ENCODE measurements at regions not wholly inside any gene's neighbourhood (a gene's known extent, or its start where the extent isn't known, plus 50 kb on each side); places are given as distances from the start of the nearest gene placed in this dataset.

DNA sequence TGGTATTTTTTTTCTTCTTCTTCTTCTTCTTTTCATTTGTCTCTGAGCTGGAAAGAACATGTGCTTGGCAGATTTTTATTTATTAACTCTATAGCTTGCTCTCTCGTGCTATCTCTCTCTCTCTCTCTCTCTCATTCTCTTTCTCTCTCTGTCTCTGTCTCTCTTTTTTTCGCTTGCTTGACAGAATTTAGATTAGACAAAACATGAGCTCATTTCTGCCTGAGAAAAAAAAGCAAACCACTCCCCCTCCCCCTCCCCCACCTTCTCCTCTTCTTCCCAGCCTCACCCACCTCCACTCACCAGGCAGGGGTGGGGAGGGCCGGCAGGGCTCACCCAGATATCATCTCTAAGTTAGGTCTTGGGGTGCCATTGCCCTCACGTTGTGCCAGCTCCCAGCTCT, 81.5 kb downstream of the PJA1 start:
- no peak overlapping the region for H3K27ac ChIP-seq (ENCODE audit: low read depth, low read length)
- no peaks in the 10 kb centered on the region for H3K9me3 ChIP-seq (ENCODE audit: control insufficient read depth, insufficient read depth, low read length)
- H3K27me3 ChIP-seq (ENCODE audit: control insufficient read depth, insufficient read depth, low read length), result peaks cover 5% of the 10 kb centered on the region
- CTCF ChIA-PET, result interaction anchor here (0.6 to 0.8 kb wide), 3 partner anchors 12 to 174 kb away, joined by 3 to 4 read pairs (median 3); no protein-coding TSS in a partner anchor
- POLR2A ChIA-PET, result no interaction called here
- no peak overlapping the region for H3K4me3 ChIP-seq (ENCODE audit: low read depth, low read length)
- DNase-seq (ENCODE audit: low read depth, low spot score), result no peak
- TF ChIP-seq, protein P1, sequence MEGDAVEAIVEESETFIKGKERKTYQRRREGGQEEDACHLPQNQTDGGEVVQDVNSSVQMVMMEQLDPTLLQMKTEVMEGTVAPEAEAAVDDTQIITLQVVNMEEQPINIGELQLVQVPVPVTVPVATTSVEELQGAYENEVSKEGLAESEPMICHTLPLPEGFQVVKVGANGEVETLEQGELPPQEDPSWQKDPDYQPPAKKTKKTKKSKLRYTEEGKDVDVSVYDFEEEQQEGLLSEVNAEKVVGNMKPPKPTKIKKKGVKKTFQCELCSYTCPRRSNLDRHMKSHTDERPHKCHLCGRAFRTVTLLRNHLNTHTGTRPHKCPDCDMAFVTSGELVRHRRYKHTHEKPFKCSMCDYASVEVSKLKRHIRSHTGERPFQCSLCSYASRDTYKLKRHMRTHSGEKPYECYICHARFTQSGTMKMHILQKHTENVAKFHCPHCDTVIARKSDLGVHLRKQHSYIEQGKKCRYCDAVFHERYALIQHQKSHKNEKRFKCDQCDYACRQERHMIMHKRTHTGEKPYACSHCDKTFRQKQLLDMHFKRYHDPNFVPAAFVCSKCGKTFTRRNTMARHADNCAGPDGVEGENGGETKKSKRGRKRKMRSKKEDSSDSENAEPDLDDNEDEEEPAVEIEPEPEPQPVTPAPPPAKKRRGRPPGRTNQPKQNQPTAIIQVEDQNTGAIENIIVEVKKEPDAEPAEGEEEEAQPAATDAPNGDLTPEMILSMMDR (IDR thresholded peaks at IDR 0.05; ENCODE audit: low read depth, low read length), result no peak

- TF ChIP-seq, protein P1 (IDR thresholded peaks at IDR 0.05; ENCODE audit: low read depth, low read length), result no peak
- ChIA-PET CTCF (interaction anchor here (0.6 to 0.8 kb wide), 3 partner anchors 13 to 173 kb away, joined by 3 to 4 read pairs (median 3); no protein-coding TSS in a partner anchor), POLR2A (no interaction called here)
- H3K27ac ChIP-seq (ENCODE audit: low read depth, low read length), result no peak overlapping the region
- H3K4me3 ChIP-seq (ENCODE audit: low read depth, low read length), result no peak overlapping the region
- peaks cover 5% of the 10 kb centered on the region for H3K27me3 ChIP-seq (ENCODE audit: control insufficient read depth, insufficient read depth, low read length)
- H3K9me3 ChIP-seq (ENCODE audit: control insufficient read depth, insufficient read depth, low read length), result no peaks in the 10 kb centered on the region
- no peak for DNase-seq (ENCODE audit: low read depth, low spot score)
Observed at GRCh38 chrX:69083361-69083760, 81.9 kb downstream of the PJA1 start.

DNA sequence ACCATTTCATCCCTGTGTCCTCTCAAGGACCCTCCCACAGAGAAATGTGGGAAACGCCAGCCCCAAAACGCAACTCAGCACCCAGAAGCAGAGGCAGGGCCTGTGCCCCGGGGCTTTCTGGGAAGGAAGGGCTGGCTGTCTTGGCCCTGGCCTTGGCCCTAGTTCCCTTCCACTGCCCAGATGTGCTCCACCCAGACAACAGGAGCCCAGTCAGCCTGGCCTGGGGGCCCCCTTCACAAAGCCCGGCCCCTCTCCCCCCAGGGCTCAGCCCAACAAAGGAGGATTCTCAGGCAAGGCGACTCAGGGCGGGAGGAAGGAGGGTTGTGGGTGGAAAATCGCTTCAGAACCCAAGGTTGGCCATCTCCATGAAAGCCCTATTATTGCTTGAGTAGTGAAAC, 82.5 kb downstream of the PJA1 start:
- Histone ChIP-seq H3K9me3 (ENCODE audit: control insufficient read depth, insufficient read depth, low read length) (no peaks in the 10 kb centered on the region), H3K27ac (ENCODE audit: low read depth, low read length) (no peak overlapping the region), H3K27me3 (ENCODE audit: control insufficient read depth, insufficient read depth, low read length) (peaks cover 5% of the 10 kb centered on the region), H3K4me3 (ENCODE audit: low read depth, low read length) (no peak overlapping the region)
- TF ChIP-seq, protein P1 (IDR thresholded peaks at IDR 0.05; ENCODE audit: low read depth, low read length), result no peak
- ChIA-PET CTCF (no interaction called here), POLR2A (no interaction called here)
- no peak for DNase-seq (ENCODE audit: low read depth, low spot score)

GRCh38 chrX:69082055-69082752, 83.0 kb downstream of the PJA1 start:
- TF ChIP-seq, protein P1 (IDR thresholded peaks at IDR 0.05; ENCODE audit: low read depth, low read length), result no peak
- Histone ChIP-seq H3K9me3 (ENCODE audit: control insufficient read depth, insufficient read depth, low read length) (no peaks in the 10 kb centered on the region), H3K27ac (ENCODE audit: low read depth, low read length) (no peak overlapping the region), H3K27me3 (ENCODE audit: control insufficient read depth, insufficient read depth, low read length) (peaks cover 3% of the 10 kb centered on the region), H3K4me3 (ENCODE audit: low read depth, low read length) (no peak overlapping the region)
- CTCF ChIA-PET, result no interaction called here
- POLR2A ChIA-PET, result no interaction called here
- no peak for DNase-seq (ENCODE audit: low read depth, low spot score)

DNA sequence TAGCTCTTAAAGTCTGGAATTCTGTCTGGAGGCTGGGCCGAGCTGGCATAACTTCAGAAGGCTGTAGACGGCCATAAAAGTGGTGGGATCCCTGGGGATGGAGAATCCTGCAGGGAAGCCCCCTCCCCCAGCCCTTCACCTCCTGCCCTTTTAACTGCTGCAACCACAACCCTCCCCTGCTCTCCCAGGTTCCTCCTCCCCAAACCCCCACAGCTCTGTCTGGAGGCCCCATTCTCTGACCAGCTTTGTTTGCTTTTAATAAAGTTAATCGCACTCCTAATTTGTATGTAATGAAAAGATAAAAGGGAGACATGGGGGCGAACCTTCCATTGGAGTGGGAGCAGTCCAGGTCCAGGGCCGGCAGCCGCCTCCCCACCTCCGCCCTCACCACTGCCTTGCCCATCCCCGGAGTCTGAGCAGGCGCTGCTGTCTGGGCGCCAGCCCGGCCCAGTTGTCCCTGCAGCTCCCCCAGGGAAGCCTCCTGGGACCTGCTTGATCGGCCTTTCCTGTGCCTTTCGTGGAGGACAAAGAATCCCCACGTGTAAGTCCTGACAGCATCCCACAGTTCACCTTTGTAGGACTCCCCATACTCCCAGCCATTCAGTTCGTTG, 84.3 kb downstream of the PJA1 start:
- Histone ChIP-seq H3K4me3 (ENCODE audit: low read depth, low read length) (no peak overlapping the region), H3K9me3 (ENCODE audit: control insufficient read depth, insufficient read depth, low read length) (no peaks in the 10 kb centered on the region), H3K27me3 (ENCODE audit: control insufficient read depth, insufficient read depth, low read length) (no peaks in the 10 kb centered on the region), H3K27ac (ENCODE audit: low read depth, low read length) (no peak overlapping the region)
- TF ChIP-seq, protein P1 (IDR thresholded peaks at IDR 0.05; ENCODE audit: low read depth, low read length), result no peak
- no peak for DNase-seq (ENCODE audit: low read depth, low spot score)
- ChIA-PET POLR2A (interaction anchor here (0.7 kb wide), 1 partner anchor 9 kb away, joined by 5 read pairs; no protein-coding TSS in a partner anchor), CTCF (no interaction called here)
